IMR-90 (cell line): ENCODE measurements at regions not wholly inside any gene's neighbourhood (a gene's known extent, or its start where the extent isn't known, plus 50 kb on each side); places are given as distances from the start of the nearest gene placed in this dataset.
A peak's percentile ranks its signal among the peaks of the same experiment; 100 is the strongest.

Experiments
- ATAC-seq: fragments of 200-7000 bp; cut with Tn5 transposase; 2 replicates; pipeline ENCODE4 v1.9.1; 2020; ENCODE audit warnings: low read depth, mild to moderate bottlenecking, moderate library complexity
- BruUV-seq: library from RNA; stranded (reverse); fragments of 400-500 nt; replicated peaks from 2 replicates; lab custom pipeline; 2021; lab: Mats Ljungman, UMichigan
- CTCF ChIA-PET: fragments of 300-600 bp; formaldehyde crosslinking; extraction: SDS; loops from one replicate; lab custom pipeline; 2021; ENCODE audit warnings: antibody characterized with exemption; lab: Yijun Ruan, JAX
- POLR2A ChIA-PET: fragments of 300-600 bp; sonication (Branson Sonifier 250); formaldehyde crosslinking; loops from one replicate; lab custom pipeline; 2022; ENCODE audit warnings: antibody characterized with exemption; ENCODE audit not compliant: unreplicated experiment; lab: Charles Lee
- DNase-seq: peaks from one replicate; pipeline ENCODE4 v3.0.0; 2013
- H2AFZ ChIP-seq: replicated peaks from 2 replicates; pipeline ENCODE3; 2013; ENCODE audit warnings: low read length, mild to moderate bottlenecking; ENCODE audit not compliant: poor library complexity
- H2AK5ac ChIP-seq: 2 replicates; pipeline ENCODE4 v1.6.1; 2013; ENCODE audit warnings: low read depth, low read length, inconsistent platforms
- H2AK9ac ChIP-seq: replicated peaks from 2 replicates; pipeline ENCODE3; 2013; ENCODE audit warnings: mild to moderate bottlenecking, low read depth, low read length, moderate library complexity; ENCODE audit not compliant: poor library complexity
- H2BK120ac ChIP-seq: 2 replicates; pipeline ENCODE4 v1.6.1; 2013; ENCODE audit warnings: low read depth, low read length, inconsistent platforms
- H2BK15ac ChIP-seq: 3 replicates; pipeline ENCODE4 v1.6.1; 2013; ENCODE audit warnings: low read depth, low read length, inconsistent platforms
- H2BK20ac ChIP-seq: 2 replicates; pipeline ENCODE4 v1.6.1; 2013; ENCODE audit warnings: low read depth, mild to moderate bottlenecking, inconsistent platforms, low read length, moderate library complexity
- H2BK5ac ChIP-seq: 2 replicates; pipeline ENCODE4 v1.6.1; 2013; ENCODE audit warnings: mild to moderate bottlenecking, low read depth, low read length, inconsistent platforms; ENCODE audit not compliant: poor library complexity, severe bottlenecking
- H3K14ac ChIP-seq: replicated peaks from 2 replicates; pipeline ENCODE4 v1.6.1; 2013; ENCODE audit warnings: low read depth, low read length, inconsistent platforms
- H3K18ac ChIP-seq: 2 replicates; pipeline ENCODE4 v1.6.1; 2013; ENCODE audit warnings: low read depth, low read length, control low read depth
- H3K23ac ChIP-seq: 2 replicates; pipeline ENCODE4 v1.6.1; 2013; ENCODE audit warnings: low read depth, low read length, inconsistent platforms
- H3K27ac ChIP-seq: 2 replicates; pipeline ENCODE4 v1.5.1; 2013; ENCODE audit warnings: mild to moderate bottlenecking, control low read depth, low read length; ENCODE audit not compliant: insufficient read depth
- H3K27me3 ChIP-seq: 2 replicates; pipeline ENCODE4 v1.6.1; 2013; ENCODE audit warnings: low read length; ENCODE audit not compliant: control insufficient read depth, insufficient read depth
- H3K36me3 ChIP-seq: 2 replicates; pipeline ENCODE4 v1.6.1; 2013; ENCODE audit warnings: low read length, mixed read lengths; ENCODE audit not compliant: control insufficient read depth, insufficient read depth
- H3K4ac ChIP-seq: 2 replicates; pipeline ENCODE4 v1.6.1; 2013; ENCODE audit warnings: low read depth, low read length, inconsistent platforms
- H3K4me1 ChIP-seq: 2 replicates; pipeline ENCODE4 v1.6.1; 2013; ENCODE audit warnings: low read length, mixed read lengths; ENCODE audit not compliant: control insufficient read depth, insufficient read depth
- H3K4me2 ChIP-seq: 2 replicates; pipeline ENCODE4 v1.6.1; 2013; ENCODE audit warnings: low read depth, mild to moderate bottlenecking, control low read depth, low read length, moderate library complexity
- H3K4me3 ChIP-seq: 2 replicates; pipeline ENCODE4 v1.5.1; 2013; ENCODE audit warnings: low read depth, mild to moderate bottlenecking, control low read depth, low read length, moderate library complexity; ENCODE audit not compliant: insufficient read depth
- H3K56ac ChIP-seq: 2 replicates; pipeline ENCODE4 v1.6.1; 2013; ENCODE audit warnings: low read length, inconsistent platforms; ENCODE audit not compliant: insufficient read depth; ENCODE audit errors: extremely low read depth
- H3K79me1 ChIP-seq, 2 experiments: 2 replicates each; pipeline ENCODE4 v1.6.1; 2013; ENCODE audit warnings: low read length in 2 of 2, inconsistent platforms in 1 of 2, low read depth in 1 of 2
- H3K9ac ChIP-seq: 2 replicates; pipeline ENCODE4 v1.6.1; 2013; ENCODE audit warnings: low read depth, low read length, control low read depth
- H3K9me1 ChIP-seq: 2 replicates; pipeline ENCODE4 v1.6.1; 2013; ENCODE audit warnings: low read length, inconsistent platforms; ENCODE audit not compliant: insufficient read depth
- H3K9me3 ChIP-seq: 2 replicates; pipeline ENCODE4 v1.6.1; 2013; ENCODE audit warnings: low read length; ENCODE audit not compliant: control insufficient read depth, insufficient read depth
- H4K20me1 ChIP-seq: 2 replicates; pipeline ENCODE4 v1.6.1; 2013; ENCODE audit warnings: low read length, inconsistent platforms; ENCODE audit not compliant: insufficient read depth
- H4K5ac ChIP-seq: 2 replicates; pipeline ENCODE4 v1.6.1; 2013; ENCODE audit warnings: mild to moderate bottlenecking, low read depth, low read length, control low read depth
- H4K8ac ChIP-seq, 2 experiments: 2 replicates each; pipeline ENCODE4 v1.6.1; 2013; ENCODE audit warnings: low read depth in 2 of 2, low read length in 2 of 2, control low read depth in 1 of 2, inconsistent platforms in 1 of 2
- H4K91ac ChIP-seq: 2 replicates; pipeline ENCODE4 v1.6.1; 2013; ENCODE audit warnings: low read depth, low read length, inconsistent platforms; ENCODE audit not compliant: insufficient read depth
- CEBPB ChIP-seq: IDR thresholded peaks from 2 replicates; pipeline ENCODE4 v1.6.1; 2012; ENCODE audit warnings: low read depth, low read length, improper control_type of control experiment
- NFE2L2 ChIP-seq: fragments of 150-350 bp; IDR thresholded peaks from 2 replicates; pipeline ENCODE4 v1.6.1; 2016; ENCODE audit warnings: low read depth, mild to moderate bottlenecking, low read length
- WGBS, 2 experiments: methylation state at CpG; one replicate each; pipeline versions ENCODE4 v1.1.5 to v1.1.7; 2013; ENCODE audit warnings: missing lambda C conversion rate in 2 of 2; ENCODE audit not compliant: insufficient read length in 1 of 2; ENCODE audit errors: extremely low coverage in 2 of 2; 5-methylcytosine and 5-hydroxymethylcytosine counted together
- dilution Hi-C: fragments of 300-500 bp; cut with HindIII; formaldehyde crosslinking; loops from one replicate; pipeline ENCODE4 v1.14.3; 2018; ENCODE audit warnings: low sequenced_read_pairs; ENCODE audit not compliant: unreplicated experiment
- in situ Hi-C: fragments of 300-500 bp; cut with MboI; formaldehyde crosslinking; loops from 3 replicates; pipeline ENCODE4 v1.14.3; 2019; ENCODE audit warnings: low sequenced_read_pairs, inconsistent platforms, mixed read lengths
- intact Hi-C: fragments of 100-400 bp; cut with micrococcal nuclease; formaldehyde crosslinking; loops from 2 replicates; pipeline ENCODE4 v1.10.0; 2022

DNA sequence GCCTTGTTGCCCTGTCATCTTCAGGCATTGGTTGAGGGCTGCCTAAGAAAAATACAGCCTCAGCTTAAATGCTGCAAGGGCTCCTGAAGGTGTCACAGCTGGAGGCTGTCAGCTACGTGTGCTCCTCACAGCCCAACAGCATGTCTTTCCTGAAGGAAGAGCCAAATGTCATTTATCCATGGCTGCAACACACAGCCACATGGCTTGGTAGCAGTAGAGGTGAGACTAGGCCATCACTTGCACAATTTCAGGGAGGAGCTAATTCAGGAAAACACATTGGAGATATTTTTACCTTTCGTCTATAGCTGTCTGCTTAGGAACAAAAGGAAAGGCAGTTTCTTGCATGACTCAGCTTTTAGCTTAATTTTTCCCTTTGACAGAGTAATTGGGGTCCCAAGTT is 260.7 kb downstream of the SYK start:
- Histone ChIP-seq H2AK9ac (no peak overlapping the region), H3K18ac (peak overlapping the region; percentile 67), H3K14ac (peak overlapping the region; percentile 77), H4K91ac (peak overlapping the region; percentile 80), H3K9me3 (no peaks in the 10 kb centered on the region), H3K23ac (no peak overlapping the region), H3K79me1 (peaks cover 0 to 7% of the 10 kb centered on the region in 2 experiments; a peak in 1 of 4 replicates), H4K5ac (peak overlapping the region; percentile 84; the same call in 1 of the 2 replicates), H2AFZ (no peak overlapping the region), H3K4ac (peak overlapping the region; percentile 94), H3K4me1 (peaks cover 25% of the 10 kb centered on the region), H4K20me1 (no peaks in the 10 kb centered on the region), H2BK5ac (no peak overlapping the region), H2BK20ac (peak overlapping the region; percentile 85), H2BK120ac (peak overlapping the region; percentile 97), H2BK15ac (peak overlapping the region; percentile 96; the same call in 2 of the 3 replicates), H3K4me2 (no peak overlapping the region), H3K9me1 (peaks cover 12% of the 10 kb centered on the region), H3K56ac (no peak overlapping the region), H3K36me3 (no peaks in the 10 kb centered on the region), H2AK5ac (peak overlapping the region; percentile 76; the same call in 1 of the 2 replicates), H3K27ac (no peak overlapping the region), H3K9ac (no peak overlapping the region), H4K8ac (peak overlapping the region; percentile 40 to 91; a peak in 2 of 4 replicates), H3K27me3 (no peaks in the 10 kb centered on the region), H3K4me3 (no peak overlapping the region)
- ATAC-seq (no peak), DNase-seq (no peak)
- TF ChIP-seq NFE2L2 (peak; percentile 52; the same call in 1 of the 2 replicates), CEBPB (no peak)
- ChIA-PET POLR2A (no interaction called here), CTCF (no interaction called here)
- no CpG with 5 or more reads among the region's 2 CpGs for WGBS, 2 experiments
- in situ Hi-C loops = no loop called here
- intact Hi-C loops = no loop called here
- dilution Hi-C loops = no loop called here
- BruUV-seq = no TSS peak
